Midbrain (tissue), 1 donor: ENCODE measurements at regions not wholly inside any gene's neighbourhood (a gene's known extent, or its start where the extent isn't known, plus 50 kb on each side); places are given as distances from the start of the nearest gene placed in this dataset.

ENCODE experiments used
- DNase-seq: peaks from one replicate; lab custom pipeline; 2025; lab: John Stamatoyannopoulos, UW

GRCh38 chr12:118607831-118608230 is 231.5 kb downstream of the SUDS3 start:
- DNase-seq = no peak

GRCh38 chr12:118608770-118609344 is 232.5 kb downstream of the SUDS3 start:
- no peak for DNase-seq

- DNase-seq = no peak
These were observed 234.9 kb downstream of the SUDS3 start for GRCh38 chr12:118611295-118611694.

- DNase-seq = no peak
These were observed 235.4 kb downstream of the SUDS3 start for GRCh38 chr12:118611770-118612169.

- no peak for DNase-seq
These were observed 241.5 kb downstream of the SUDS3 start for GRCh38 chr12:118617611-118618450.

GRCh38 chr12:118618695-118619094 is 242.3 kb downstream of the SUDS3 start:
- no peak for DNase-seq

- no peak for DNase-seq
These were observed 248.8 kb downstream of the SUDS3 start for GRCh38 chr12:118625050-118625675.

GRCh38 chr12:118633071-118633470 is 256.7 kb downstream of the SUDS3 start:
- DNase-seq = no peak

GRCh38 chr12:118635276-118635675 is 258.9 kb downstream of the SUDS3 start:
- DNase-seq = no peak

GRCh38 chr12:118637767-118638370 is 261.5 kb downstream of the SUDS3 start:
- DNase-seq = no peak

GRCh38 chr12:118641249-118641648 is 264.9 kb downstream of the SUDS3 start:
- no peak for DNase-seq

GRCh38 chr12:118645219-118645618 is 268.9 kb downstream of the SUDS3 start:
- DNase-seq = no peak

GRCh38 chr12:118649765-118650585 is 273.6 kb downstream of the SUDS3 start:
- no peak for DNase-seq

GRCh38 chr12:118650586-118650960 is 274.2 kb downstream of the SUDS3 start:
- DNase-seq = no peak

- DNase-seq = no peak
These were observed 275.1 kb downstream of the SUDS3 start for GRCh38 chr12:118651487-118651886.

- DNase-seq = no peak
These were observed 279.2 kb downstream of the SUDS3 start for GRCh38 chr12:118655588-118655987.

- DNase-seq = no peak
These were observed 300.9 kb upstream of the SRRM4 start for GRCh38 chr12:118680356-118680963.

GRCh38 chr12:118682656-118683055 is 298.7 kb upstream of the SRRM4 start:
- no peak for DNase-seq

GRCh38 chr12:118685983-118686607 is 295.2 kb upstream of the SRRM4 start:
- no peak for DNase-seq

GRCh38 chr12:118689793-118690192 is 291.5 kb upstream of the SRRM4 start:
- DNase-seq = no peak

GRCh38 chr12:118690506-118690905 is 290.8 kb upstream of the SRRM4 start:
- DNase-seq = no peak
